NT2/D1 (cell line): ENCODE measurements at regions not wholly inside any gene's neighbourhood (a gene's known extent, or its start where the extent isn't known, plus 50 kb on each side); places are given as distances from the start of the nearest gene placed in this dataset.

Experiments
- DNase-seq: peaks from one replicate; pipeline ENCODE4 v3.0.0-alpha.2; 2011; ENCODE audit warnings: low read depth, low spot score
- H3K27me3 ChIP-seq: 2 replicates; pipeline ENCODE4 v1.6.0; 2011; ENCODE audit warnings: mild to moderate bottlenecking; ENCODE audit not compliant: insufficient read length, insufficient read depth
- H3K36me3 ChIP-seq: 2 replicates; pipeline ENCODE4 v1.6.1; 2011; ENCODE audit warnings: mild to moderate bottlenecking, low read length, mixed read lengths; ENCODE audit not compliant: insufficient read depth, insufficient read length
- H3K4me1 ChIP-seq: 2 replicates; pipeline ENCODE4 v1.5.1; 2011; ENCODE audit not compliant: insufficient read depth, insufficient read length
- H3K4me3 ChIP-seq: 2 replicates; pipeline ENCODE4 v1.5.1; 2011; ENCODE audit warnings: low read depth; ENCODE audit not compliant: insufficient read length
- H3K9ac ChIP-seq: 2 replicates; pipeline ENCODE4 v1.6.0; 2011; ENCODE audit warnings: low read depth; ENCODE audit not compliant: insufficient read length
- H3K9me3 ChIP-seq: 2 replicates; pipeline ENCODE4 v1.5.1; 2011; ENCODE audit warnings: mild to moderate bottlenecking, low read length; ENCODE audit not compliant: insufficient read depth
- SUZ12 ChIP-seq: IDR thresholded peaks from 2 replicates; pipeline ENCODE4 v1.6.1; 2011; ENCODE audit not compliant: insufficient read length, insufficient read depth; ENCODE audit errors: extremely low read depth
- YY1 ChIP-seq: IDR thresholded peaks from 2 replicates; pipeline ENCODE4 v1.6.1; 2011; ENCODE audit not compliant: insufficient read length, insufficient read depth
- ZNF274 ChIP-seq: IDR thresholded peaks from 2 replicates; pipeline ENCODE4 v1.6.1; 2011; ENCODE audit warnings: mild to moderate bottlenecking, low read depth, low read length

DNA sequence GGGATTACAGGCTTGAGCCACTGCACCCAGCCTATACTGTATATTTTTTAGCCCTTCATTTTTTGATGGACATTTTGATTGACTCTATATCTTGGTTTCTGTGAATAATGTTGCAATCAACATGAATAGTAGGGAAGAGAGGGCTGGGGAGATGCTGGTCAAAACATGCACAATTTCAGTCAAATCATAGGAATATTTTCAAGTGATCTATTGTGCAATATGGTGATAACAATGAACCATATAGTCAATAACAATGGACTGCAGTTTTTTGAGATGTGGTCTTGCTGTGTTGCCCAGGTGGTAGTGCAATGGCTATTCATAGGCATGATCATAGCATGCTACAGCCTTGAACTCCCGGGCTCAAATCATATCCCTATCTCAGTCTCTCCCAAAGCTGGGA, 264.7 kb upstream of the TMEFF2 start:
- DNase-seq, result no peak
- no peak overlapping the region for H3K9ac ChIP-seq
- H3K36me3 ChIP-seq, result no peaks in the 10 kb centered on the region
- H3K27me3 ChIP-seq, result no peaks in the 10 kb centered on the region
- no peaks in the 10 kb centered on the region for H3K9me3 ChIP-seq
- no peaks in the 10 kb centered on the region for H3K4me1 ChIP-seq
- no peak overlapping the region for H3K4me3 ChIP-seq
- no peak for TF ChIP-seq ZNF274
- TF ChIP-seq YY1, result no peak
- TF ChIP-seq SUZ12, result no peak

DNA sequence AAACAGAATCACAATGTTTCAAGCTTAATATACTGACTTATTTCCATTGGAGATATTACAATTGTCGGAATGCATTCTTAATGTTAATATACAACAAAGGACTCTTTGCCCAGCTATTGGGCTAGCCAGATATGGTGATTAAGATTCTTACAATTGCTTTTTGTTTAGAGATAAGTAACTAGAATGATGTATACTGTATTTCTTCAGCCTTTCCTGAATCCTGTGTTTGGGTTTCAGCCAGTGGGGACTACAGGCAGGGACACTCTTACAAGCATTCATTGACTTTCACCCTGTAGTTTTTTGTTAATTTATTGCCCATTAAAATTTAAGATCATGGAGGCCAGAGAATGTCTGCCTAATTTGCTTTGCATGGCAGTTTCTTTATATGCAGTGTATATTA, 254.1 kb upstream of the TMEFF2 start:
- no peaks in the 10 kb centered on the region for H3K27me3 ChIP-seq
- TF ChIP-seq ZNF274, result no peak
- H3K4me1 ChIP-seq, result no peaks in the 10 kb centered on the region
- H3K36me3 ChIP-seq, result no peaks in the 10 kb centered on the region
- no peak overlapping the region for H3K9ac ChIP-seq
- DNase-seq, result no peak
- H3K4me3 ChIP-seq, result no peak overlapping the region
- H3K9me3 ChIP-seq, result no peaks in the 10 kb centered on the region

DNA sequence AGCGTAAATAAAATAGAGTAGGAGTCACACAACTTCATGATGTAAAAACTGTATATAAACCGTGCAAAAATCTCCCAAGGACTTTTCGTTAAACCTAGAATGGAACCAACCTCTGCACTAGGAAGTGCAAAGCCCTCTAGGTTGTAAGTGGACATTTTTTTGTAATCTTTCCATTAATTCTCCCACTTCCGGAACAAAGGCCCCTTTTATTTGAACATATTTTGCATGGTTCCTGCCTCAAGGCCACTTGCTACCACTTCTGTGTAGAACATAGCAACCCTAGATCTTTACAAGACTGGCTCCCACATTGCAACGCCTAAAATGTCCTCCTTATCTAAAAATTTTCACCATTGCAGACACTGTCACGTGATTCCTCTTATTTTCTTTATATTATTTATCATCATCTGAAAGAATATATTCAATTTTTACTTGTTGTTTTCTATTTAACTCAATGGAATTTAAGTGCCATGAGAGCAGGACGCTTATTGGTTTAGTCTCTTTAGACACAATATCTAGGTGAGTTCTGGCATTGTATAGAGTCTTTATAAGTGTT, 249.6 kb upstream of the TMEFF2 start:
- TF ChIP-seq ZNF274 (no peak), SUZ12 (no peak)
- Histone ChIP-seq H3K36me3 (no peaks in the 10 kb centered on the region), H3K9me3 (no peaks in the 10 kb centered on the region), H3K27me3 (no peaks in the 10 kb centered on the region), H3K4me1 (no peaks in the 10 kb centered on the region), H3K4me3 (no peak overlapping the region), H3K9ac (no peak overlapping the region)
- DNase-seq, result no peak

DNA sequence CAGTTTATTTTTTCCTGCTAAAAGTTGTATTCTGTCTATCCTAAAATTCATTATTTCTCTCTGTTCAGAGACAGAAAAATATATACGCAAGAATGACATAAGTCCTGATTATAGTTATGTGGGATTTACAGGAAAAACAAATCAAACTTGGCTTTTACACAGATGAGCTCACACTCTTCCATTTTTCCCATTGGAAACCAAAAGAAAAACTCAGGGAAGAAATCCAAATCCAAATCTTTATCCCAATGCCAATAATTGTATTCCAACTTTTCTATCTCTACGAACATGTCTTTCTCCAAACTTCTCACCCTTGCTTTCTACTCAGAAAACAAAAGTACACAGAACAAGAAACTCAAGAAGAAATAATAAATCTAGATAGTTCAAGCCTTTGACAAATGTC, 249.1 kb upstream of the TMEFF2 start:
- H3K9me3 ChIP-seq, result no peaks in the 10 kb centered on the region
- H3K36me3 ChIP-seq, result no peaks in the 10 kb centered on the region
- TF ChIP-seq ZNF274 (no peak), YY1 (no peak), SUZ12 (no peak)
- H3K27me3 ChIP-seq, result no peaks in the 10 kb centered on the region
- H3K9ac ChIP-seq, result no peak overlapping the region
- no peak overlapping the region for H3K4me3 ChIP-seq
- H3K4me1 ChIP-seq, result no peaks in the 10 kb centered on the region
- no peak for DNase-seq

DNA sequence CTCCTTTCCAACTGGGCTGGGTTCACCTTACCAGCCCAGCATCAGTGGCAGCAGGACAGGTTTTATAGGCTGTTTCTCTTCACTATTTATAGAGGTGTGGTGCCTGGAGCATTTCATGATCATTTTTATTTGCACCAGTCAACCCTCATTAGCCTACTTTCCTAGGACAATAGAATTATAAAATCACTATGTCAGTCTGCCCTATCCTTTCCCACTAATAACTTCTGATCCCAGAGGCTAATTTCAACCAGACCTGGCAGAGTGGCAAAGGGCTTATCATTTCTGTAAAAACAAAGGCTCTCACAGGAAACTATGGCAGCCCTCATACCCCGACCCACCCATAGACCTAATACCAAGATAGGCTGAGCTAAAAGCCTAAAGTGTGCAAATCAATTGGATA, 243.5 kb upstream of the TMEFF2 start:
- DNase-seq, result no peak
- TF ChIP-seq SUZ12 (no peak), ZNF274 (no peak), YY1 (no peak)
- Histone ChIP-seq H3K4me1 (no peaks in the 10 kb centered on the region), H3K27me3 (no peaks in the 10 kb centered on the region), H3K36me3 (no peaks in the 10 kb centered on the region), H3K4me3 (no peak overlapping the region), H3K9me3 (no peaks in the 10 kb centered on the region), H3K9ac (no peak overlapping the region)

DNA sequence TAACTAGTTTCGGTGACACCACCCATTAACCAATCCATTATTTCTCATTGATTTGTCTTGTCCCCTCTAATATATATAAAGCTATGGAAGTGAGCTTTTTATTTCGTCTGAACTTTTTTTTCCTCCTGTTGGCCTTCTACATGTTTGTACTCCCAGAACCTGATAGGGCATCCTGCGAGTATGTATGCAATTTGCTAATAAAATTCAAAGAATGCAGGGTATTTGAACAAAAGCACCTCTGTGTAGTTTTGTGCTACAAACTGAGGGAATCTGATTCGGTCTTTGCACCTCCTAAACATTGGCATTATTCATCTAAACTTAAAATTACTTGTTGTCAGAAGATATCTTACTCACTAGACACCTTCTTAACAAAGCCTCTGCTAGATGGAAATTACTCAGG, 242.9 kb upstream of the TMEFF2 start:
- no peak for DNase-seq
- TF ChIP-seq YY1 (no peak), ZNF274 (no peak), SUZ12 (no peak)
- Histone ChIP-seq H3K4me3 (no peak overlapping the region), H3K9ac (no peak overlapping the region), H3K27me3 (no peaks in the 10 kb centered on the region), H3K36me3 (no peaks in the 10 kb centered on the region), H3K9me3 (no peaks in the 10 kb centered on the region), H3K4me1 (no peaks in the 10 kb centered on the region)

DNA sequence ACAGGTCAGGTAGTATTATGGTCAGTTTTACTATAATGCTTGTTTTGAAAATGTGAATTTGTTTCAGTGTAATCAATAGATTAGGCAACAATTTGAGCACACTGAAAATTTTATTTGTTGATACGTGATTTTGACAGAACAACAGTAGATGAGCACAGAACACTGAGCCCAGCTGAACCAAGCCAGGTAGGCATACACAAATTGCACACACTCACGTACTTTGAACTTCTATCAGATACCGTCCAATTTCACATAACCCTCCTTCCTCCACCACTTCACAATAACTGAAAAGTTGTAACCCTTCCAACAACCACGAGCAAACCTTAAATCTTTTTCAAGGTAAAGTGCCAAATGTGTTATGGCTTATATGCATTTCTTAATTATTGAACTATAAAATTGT, 229.5 kb upstream of the TMEFF2 start:
- DNase-seq, result no peak
- Histone ChIP-seq H3K27me3 (no peaks in the 10 kb centered on the region), H3K4me1 (no peaks in the 10 kb centered on the region), H3K9ac (no peak overlapping the region), H3K36me3 (no peaks in the 10 kb centered on the region), H3K9me3 (no peaks in the 10 kb centered on the region; the same call in 1 of the 2 replicates), H3K4me3 (no peak overlapping the region)
- TF ChIP-seq YY1, result no peak
- TF ChIP-seq ZNF274, result no peak
- no peak for TF ChIP-seq SUZ12

DNA sequence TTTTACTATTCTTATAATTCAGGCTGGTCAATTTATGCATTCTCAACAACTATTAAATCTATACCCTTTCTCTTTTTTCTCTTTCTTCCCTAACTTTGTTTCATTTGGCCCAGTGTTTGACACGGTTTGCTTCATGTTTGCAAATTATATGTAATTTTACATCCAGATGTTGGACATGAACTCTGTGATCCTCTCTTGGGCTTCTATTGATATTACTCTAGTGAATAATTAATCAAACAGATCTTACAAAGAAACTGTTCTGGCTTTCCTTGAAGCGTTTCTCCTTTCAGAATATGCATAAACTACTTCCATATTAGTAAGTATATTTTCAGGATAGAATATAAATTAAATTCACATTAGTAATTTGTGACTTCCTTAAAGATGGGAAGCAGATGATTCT, 225.1 kb upstream of the TMEFF2 start:
- H3K9me3 ChIP-seq, result peaks cover 5% of the 10 kb centered on the region; the same call in 1 of the 2 replicates
- no peaks in the 10 kb centered on the region for H3K27me3 ChIP-seq
- no peaks in the 10 kb centered on the region for H3K4me1 ChIP-seq
- no peak overlapping the region for H3K9ac ChIP-seq
- no peaks in the 10 kb centered on the region for H3K36me3 ChIP-seq
- no peak for DNase-seq
- no peak overlapping the region for H3K4me3 ChIP-seq
- TF ChIP-seq YY1, result no peak
- no peak for TF ChIP-seq ZNF274
- TF ChIP-seq SUZ12, result no peak
